Subcutaneous abdominal adipose tissue (tissue), 5 donors: ENCODE measurements at regions not wholly inside any gene's neighbourhood (a gene's known extent, or its start where the extent isn't known, plus 50 kb on each side); places are given as distances from the start of the nearest gene placed in this dataset.
"Not testable (repeated sequence)": the region's sequence is repeated elsewhere in the genome, so short reads cannot be mapped to it uniquely, and the experiment has no call there.

Experiments
- H3K27ac ChIP-seq: one replicate; pipeline ENCODE4 v1.7.0; 2013; ENCODE audit warnings: low read depth, mild to moderate bottlenecking, inconsistent platforms, low read length, moderate library complexity
- H3K27me3 ChIP-seq, 5 donors: one replicate each; pipeline ENCODE4 v1.7.0; 2013; ENCODE audit warnings: low read length in 5 of 5, inconsistent platforms in 1 of 5; ENCODE audit not compliant: control insufficient read depth in 5 of 5, insufficient read depth in 4 of 5
- H3K36me3 ChIP-seq, 5 donors: one replicate each; pipeline ENCODE4 v1.7.0; 2013; ENCODE audit warnings: low read length in 5 of 5; ENCODE audit not compliant: control insufficient read depth in 5 of 5, insufficient read depth in 5 of 5
- H3K4me1 ChIP-seq, 5 donors: one replicate each; pipeline ENCODE4 v1.7.0; 2013; ENCODE audit warnings: low read length in 5 of 5, mild to moderate bottlenecking in 3 of 5, moderate library complexity in 1 of 5; ENCODE audit not compliant: control insufficient read depth in 5 of 5, insufficient read depth in 5 of 5
- H3K4me3 ChIP-seq, 5 donors: one replicate each; pipeline ENCODE4 v1.7.0; 2013; ENCODE audit warnings: low read length in 5 of 5, low read depth in 1 of 5
- H3K9ac ChIP-seq, 5 donors: one replicate each; pipeline ENCODE4 v1.7.0; 2013; ENCODE audit warnings: low read length in 5 of 5, mild to moderate bottlenecking in 4 of 5, moderate library complexity in 3 of 5
- H3K9me3 ChIP-seq, 5 donors: one replicate each; pipeline ENCODE4 v1.7.0; 2013; ENCODE audit warnings: low read length in 5 of 5; ENCODE audit not compliant: control insufficient read depth in 5 of 5
- donor health status: healthy.
- donor health status: healthy.
- donor health status: healthy.
- donor health status: healthy.
- donor health status: healthy.

DNA sequence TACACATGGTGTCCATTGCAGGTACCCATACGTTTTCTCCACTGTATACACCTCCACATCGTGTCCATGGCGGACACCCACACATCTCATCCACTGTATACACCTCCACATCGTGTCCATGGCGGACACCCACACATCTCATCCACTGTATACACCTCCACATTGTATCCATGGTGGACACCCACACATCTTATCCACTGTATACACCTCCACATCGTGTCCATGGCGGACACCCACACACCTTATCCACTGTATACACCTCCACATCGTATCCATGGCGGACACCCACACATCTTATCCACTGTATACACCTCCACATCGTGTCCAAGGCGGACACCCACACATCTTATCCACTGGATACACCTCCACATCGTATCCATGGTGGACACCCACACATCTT, 50.4 kb upstream of the TTC34 start:
- H3K36me3 ChIP-seq, H3K9me3 ChIP-seq, H3K9ac ChIP-seq, H3K4me1 ChIP-seq, H3K27ac ChIP-seq, H3K4me3 ChIP-seq: not testable (repeated sequence)
- peaks cover 39 to 58% (median 42%) of the 10 kb centered on the region in 5 donors for H3K27me3 ChIP-seq

GRCh38 chr1:2853711-2854110, 52.2 kb upstream of the TTC34 start:
- H3K27ac ChIP-seq: no peak overlapping the region
- peaks cover 39 to 58% (median 40%) of the 10 kb centered on the region in 5 donors for H3K27me3 ChIP-seq
- no peak overlapping the region for H3K4me3 ChIP-seq
- peaks cover 0 to 3% (median 0%) of the 10 kb centered on the region in 5 donors for H3K4me1 ChIP-seq
- no peak overlapping the region for H3K9ac ChIP-seq
- no peaks in the 10 kb centered on the region for H3K9me3 ChIP-seq
- no peaks in the 10 kb centered on the region for H3K36me3 ChIP-seq

DNA sequence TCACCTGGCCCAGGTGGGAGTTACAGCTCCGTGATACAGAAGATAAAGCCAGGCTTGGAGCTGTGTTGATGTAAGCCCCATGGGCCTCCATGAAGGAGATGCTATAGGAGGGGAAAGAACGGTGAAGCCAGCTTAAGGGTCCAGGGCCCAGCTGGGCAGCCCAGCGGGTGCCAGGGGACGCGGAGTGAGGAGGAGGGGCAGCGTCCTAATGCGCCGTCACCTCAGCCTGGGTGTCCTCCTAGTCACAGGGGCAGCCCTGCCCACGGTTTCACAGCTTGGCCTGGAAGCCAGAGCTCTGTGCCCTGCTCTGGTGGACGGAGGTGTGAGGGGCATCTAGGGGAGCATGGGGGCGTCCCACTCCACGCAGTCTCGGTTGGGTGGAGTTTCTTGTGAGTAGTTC, 52.7 kb upstream of the TTC34 start:
- Histone ChIP-seq H3K9me3 (peaks cover 0 to 2% (median 0%) of the 10 kb centered on the region in 5 donors), H3K36me3 (no peaks in the 10 kb centered on the region), H3K4me3 (no peak overlapping the region), H3K9ac (no peak overlapping the region), H3K27ac (no peak overlapping the region), H3K4me1 (peaks cover 0 to 3% (median 0%) of the 10 kb centered on the region in 5 donors), H3K27me3 (peaks cover 36 to 54% (median 40%) of the 10 kb centered on the region in 5 donors)

DNA sequence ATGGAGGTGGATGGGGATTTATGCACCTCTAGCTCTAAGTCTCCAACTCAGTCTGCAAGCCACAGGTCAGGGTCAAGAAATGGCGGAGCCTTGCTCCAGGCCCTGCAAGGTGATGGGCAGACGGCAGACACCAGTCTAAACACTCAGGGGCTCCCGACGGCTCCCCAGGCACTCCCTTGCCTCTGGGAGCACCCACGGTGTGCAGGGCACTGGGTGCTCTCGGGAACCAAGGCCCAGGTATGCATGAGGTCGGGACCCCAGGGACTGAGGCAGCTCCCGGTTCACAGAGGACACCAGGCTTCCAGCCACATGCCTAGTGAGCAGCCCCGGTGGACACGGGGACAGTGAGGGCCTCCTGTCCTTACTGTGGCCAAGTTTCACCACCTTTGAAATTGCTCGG, 53.1 kb upstream of the TTC34 start:
- no peaks in the 10 kb centered on the region for H3K36me3 ChIP-seq
- peaks cover 31 to 52% (median 38%) of the 10 kb centered on the region in 5 donors for H3K27me3 ChIP-seq
- peaks cover 0 to 4% (median 0%) of the 10 kb centered on the region in 5 donors for H3K9me3 ChIP-seq
- no peak overlapping the region for H3K27ac ChIP-seq
- H3K4me1 ChIP-seq: peaks cover 0 to 3% (median 0%) of the 10 kb centered on the region in 5 donors
- no peak overlapping the region for H3K9ac ChIP-seq
- H3K4me3 ChIP-seq: no peak overlapping the region

GRCh38 chr1:2855206-2856065, 53.9 kb upstream of the TTC34 start:
- H3K27me3 ChIP-seq: peaks cover 30 to 49% (median 38%) of the 10 kb centered on the region in 5 donors
- H3K4me1 ChIP-seq: peaks cover 0 to 3% (median 0%) of the 10 kb centered on the region in 5 donors
- H3K9me3 ChIP-seq: peaks cover 0 to 4% (median 0%) of the 10 kb centered on the region in 5 donors
- H3K4me3 ChIP-seq: no peak overlapping the region
- H3K36me3 ChIP-seq: no peaks in the 10 kb centered on the region
- no peak overlapping the region for H3K27ac ChIP-seq
- no peak overlapping the region for H3K9ac ChIP-seq

- peaks cover 0 to 3% (median 0%) of the 10 kb centered on the region in 5 donors for H3K4me1 ChIP-seq
- peaks cover 0 to 4% (median 0%) of the 10 kb centered on the region in 5 donors for H3K9me3 ChIP-seq
- H3K4me3 ChIP-seq: no peak overlapping the region
- peaks cover 30 to 48% (median 38%) of the 10 kb centered on the region in 5 donors for H3K27me3 ChIP-seq
- no peak overlapping the region for H3K27ac ChIP-seq
- no peaks in the 10 kb centered on the region for H3K36me3 ChIP-seq
- H3K9ac ChIP-seq: no peak overlapping the region
Measured at GRCh38 chr1:2856066-2856390, 54.5 kb upstream of the TTC34 start.

DNA sequence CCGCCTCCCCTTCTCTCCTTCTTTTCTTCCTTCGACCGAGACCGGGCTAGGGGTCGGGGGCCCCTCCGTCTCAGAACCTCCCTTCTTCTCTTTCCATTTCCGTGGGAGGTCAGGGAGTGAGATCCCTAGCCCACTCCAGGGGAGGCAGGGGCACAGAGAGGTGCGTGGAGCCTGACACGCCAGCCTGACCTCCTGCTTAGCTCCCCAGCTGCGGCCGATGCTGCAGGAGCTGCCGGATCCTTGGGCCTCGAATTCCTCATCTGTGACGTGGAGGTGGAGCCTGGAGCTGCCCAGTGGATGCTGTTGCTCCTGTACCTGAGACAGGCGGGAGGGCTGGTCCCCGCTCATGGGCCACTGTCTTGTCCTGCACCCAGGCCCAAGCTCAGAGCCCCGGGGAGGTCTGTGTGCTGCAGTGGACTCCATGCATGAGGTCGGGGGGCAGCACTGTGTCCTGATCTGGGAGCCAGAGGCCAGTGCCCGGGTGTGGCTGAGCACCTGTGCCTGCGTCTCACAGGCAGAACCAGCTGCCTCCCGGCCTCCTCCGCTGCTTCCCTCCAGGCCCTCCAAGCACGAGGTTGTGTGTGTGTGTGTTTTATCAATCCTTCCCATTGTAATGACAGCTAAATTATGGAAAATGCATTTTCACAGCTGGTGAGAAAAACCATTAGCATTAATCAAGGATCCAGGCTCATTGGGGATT, 55.3 kb upstream of the TTC34 start:
- Histone ChIP-seq H3K9me3 (peaks cover 0 to 4% (median 0%) of the 10 kb centered on the region in 5 donors), H3K4me3 (no peak overlapping the region), H3K36me3 (no peaks in the 10 kb centered on the region), H3K27me3 (peaks cover 38 to 51% (median 42%) of the 10 kb centered on the region in 5 donors), H3K4me1 (peaks cover 0 to 3% (median 0%) of the 10 kb centered on the region in 5 donors), H3K9ac (no peak overlapping the region), H3K27ac (no peak overlapping the region)

DNA sequence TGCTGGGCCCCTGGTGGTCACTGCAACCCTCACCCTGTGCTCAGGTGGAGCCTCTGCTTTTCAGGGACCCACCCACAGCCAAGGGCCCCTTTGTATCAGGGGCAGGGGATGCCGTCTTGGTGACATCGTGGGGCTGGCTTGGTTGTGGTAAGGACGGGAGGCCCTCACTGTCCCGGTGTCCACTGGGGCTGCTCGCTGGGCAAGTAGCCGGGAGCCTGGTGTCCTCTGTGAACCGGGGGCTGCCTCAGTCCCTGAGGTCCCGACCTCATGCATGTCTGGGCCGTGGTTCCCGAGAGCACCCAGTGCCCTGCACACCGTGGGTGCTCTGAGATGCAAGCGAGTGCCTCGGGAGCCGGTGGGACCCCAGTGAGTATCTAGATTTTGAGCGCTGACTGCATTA, 56.0 kb upstream of the TTC34 start:
- H3K27me3 ChIP-seq: peaks cover 41 to 57% (median 47%) of the 10 kb centered on the region in 5 donors
- H3K4me3 ChIP-seq: no peak overlapping the region
- peaks cover 0 to 3% (median 0%) of the 10 kb centered on the region in 5 donors for H3K4me1 ChIP-seq
- no peak overlapping the region for H3K27ac ChIP-seq
- H3K36me3 ChIP-seq: no peaks in the 10 kb centered on the region
- H3K9me3 ChIP-seq: peaks cover 0 to 4% (median 0%) of the 10 kb centered on the region in 5 donors
- no peak overlapping the region for H3K9ac ChIP-seq

DNA sequence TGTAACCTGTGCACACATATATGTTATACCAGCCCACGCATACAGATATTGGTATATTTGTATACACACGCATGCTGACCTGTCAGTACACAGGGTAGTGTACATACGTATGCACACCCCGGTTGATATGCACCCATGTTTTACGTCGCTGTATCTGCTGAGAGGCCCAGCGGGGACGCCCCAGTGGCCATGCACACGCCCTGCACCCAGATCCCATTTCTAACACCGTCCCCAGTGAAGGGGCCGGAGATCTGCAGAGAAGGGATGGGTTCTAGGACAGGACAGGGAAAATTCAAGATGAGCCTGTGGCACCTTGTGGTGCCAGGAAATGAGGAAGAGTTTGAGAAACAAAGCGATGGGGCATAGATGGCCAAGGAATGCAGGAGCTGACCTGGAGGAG, 57.2 kb upstream of the TTC34 start:
- H3K4me1 ChIP-seq: peaks cover 0 to 3% (median 0%) of the 10 kb centered on the region in 5 donors
- no peak overlapping the region for H3K4me3 ChIP-seq
- no peaks in the 10 kb centered on the region for H3K36me3 ChIP-seq
- peaks cover 44 to 61% (median 49%) of the 10 kb centered on the region in 5 donors for H3K27me3 ChIP-seq
- no peak overlapping the region for H3K27ac ChIP-seq
- H3K9ac ChIP-seq: no peak overlapping the region
- peaks cover 0 to 4% (median 0%) of the 10 kb centered on the region in 5 donors for H3K9me3 ChIP-seq
